ENCODE measurements at regions not wholly inside any gene's neighbourhood (a gene's known extent, or its start where the extent isn't known, plus 50 kb on each side); places are given as distances from the start of the nearest gene placed in this dataset.

- H3K4me3 Mint-ChIP-seq (ENCODE audit: unreplicated experiment), result no peak overlapping the region
These were observed 205.2 kb upstream of the CEP162 start for GRCh38 chr6:84432619-84433018.

GRCh38 chr6:84428300-84428907 is 201.0 kb upstream of the CEP162 start:
- Mint-ChIP-seq H3K4me1 (ENCODE audit: unreplicated experiment) (no peaks in the 10 kb centered on the region), H3K27ac (ENCODE audit: unreplicated experiment) (no peak overlapping the region), H3K27me3 (ENCODE audit: unreplicated experiment) (peaks cover 77% of the 10 kb centered on the region), H3K36me3 (ENCODE audit: unreplicated experiment) (no peaks in the 10 kb centered on the region), H3K9me3 (ENCODE audit: unreplicated experiment) (no peaks in the 10 kb centered on the region), H3K4me3 (ENCODE audit: unreplicated experiment) (no peak overlapping the region)
- DNase-seq (ENCODE audit: extremely low spot score, unreplicated experiment), result no peak
- peak; percentile 93 for TF ChIP-seq CTCF (IDR thresholded peaks at IDR 0.05)

More at GRCh38 chr6:84432619-84433018, 205.2 kb upstream of the CEP162 start:
- no peak for TF ChIP-seq CTCF (IDR thresholded peaks at IDR 0.05)
- Mint-ChIP-seq H3K36me3 (ENCODE audit: unreplicated experiment) (no peaks in the 10 kb centered on the region), H3K4me1 (ENCODE audit: unreplicated experiment) (no peaks in the 10 kb centered on the region), H3K27ac (ENCODE audit: unreplicated experiment) (no peak overlapping the region), H3K9me3 (ENCODE audit: unreplicated experiment) (no peaks in the 10 kb centered on the region), H3K27me3 (ENCODE audit: unreplicated experiment) (peaks cover 58% of the 10 kb centered on the region)
- no peak for DNase-seq (ENCODE audit: extremely low spot score, unreplicated experiment)

GRCh38 chr6:84425971-84426705 is 198.7 kb upstream of the CEP162 start:
- H3K27me3 Mint-ChIP-seq (ENCODE audit: unreplicated experiment), result peaks cover 80% of the 10 kb centered on the region
- H3K36me3 Mint-ChIP-seq (ENCODE audit: unreplicated experiment), result no peaks in the 10 kb centered on the region
- no peak for TF ChIP-seq CTCF (IDR thresholded peaks at IDR 0.05)
- no peaks in the 10 kb centered on the region for H3K9me3 Mint-ChIP-seq (ENCODE audit: unreplicated experiment)
- no peak overlapping the region for H3K27ac Mint-ChIP-seq (ENCODE audit: unreplicated experiment)
- H3K4me3 Mint-ChIP-seq (ENCODE audit: unreplicated experiment), result no peak overlapping the region
- peaks cover 4% of the 10 kb centered on the region for H3K4me1 Mint-ChIP-seq (ENCODE audit: unreplicated experiment)
- no peak for DNase-seq (ENCODE audit: extremely low spot score, unreplicated experiment)

GRCh38 chr6:84424956-84425355 is 197.5 kb upstream of the CEP162 start:
- Mint-ChIP-seq H3K4me3 (ENCODE audit: unreplicated experiment) (no peak overlapping the region), H3K36me3 (ENCODE audit: unreplicated experiment) (no peaks in the 10 kb centered on the region), H3K9me3 (ENCODE audit: unreplicated experiment) (no peaks in the 10 kb centered on the region), H3K27me3 (ENCODE audit: unreplicated experiment) (peaks cover 79% of the 10 kb centered on the region), H3K4me1 (ENCODE audit: unreplicated experiment) (peaks cover 4% of the 10 kb centered on the region), H3K27ac (ENCODE audit: unreplicated experiment) (no peak overlapping the region)
- no peak for TF ChIP-seq CTCF (IDR thresholded peaks at IDR 0.05)
- no peak for DNase-seq (ENCODE audit: extremely low spot score, unreplicated experiment)

GRCh38 chr6:84422380-84422968 is 195.0 kb upstream of the CEP162 start:
- Mint-ChIP-seq H3K27ac (ENCODE audit: unreplicated experiment) (no peak overlapping the region), H3K36me3 (ENCODE audit: unreplicated experiment) (no peaks in the 10 kb centered on the region), H3K4me1 (ENCODE audit: unreplicated experiment) (peaks cover 4% of the 10 kb centered on the region), H3K27me3 (ENCODE audit: unreplicated experiment) (peaks cover 69% of the 10 kb centered on the region), H3K9me3 (ENCODE audit: unreplicated experiment) (no peaks in the 10 kb centered on the region), H3K4me3 (ENCODE audit: unreplicated experiment) (no peak overlapping the region)
- DNase-seq (ENCODE audit: extremely low spot score, unreplicated experiment), result peak; percentile 85
- TF ChIP-seq CTCF (IDR thresholded peaks at IDR 0.05), result peak; percentile 84

Measured in osteocyte (in vitro differentiated cells).